ENCODE measurements at regions not wholly inside any gene's neighbourhood (a gene's known extent, or its start where the extent isn't known, plus 50 kb on each side); places are given as distances from the start of the nearest gene placed in this dataset.

DNA sequence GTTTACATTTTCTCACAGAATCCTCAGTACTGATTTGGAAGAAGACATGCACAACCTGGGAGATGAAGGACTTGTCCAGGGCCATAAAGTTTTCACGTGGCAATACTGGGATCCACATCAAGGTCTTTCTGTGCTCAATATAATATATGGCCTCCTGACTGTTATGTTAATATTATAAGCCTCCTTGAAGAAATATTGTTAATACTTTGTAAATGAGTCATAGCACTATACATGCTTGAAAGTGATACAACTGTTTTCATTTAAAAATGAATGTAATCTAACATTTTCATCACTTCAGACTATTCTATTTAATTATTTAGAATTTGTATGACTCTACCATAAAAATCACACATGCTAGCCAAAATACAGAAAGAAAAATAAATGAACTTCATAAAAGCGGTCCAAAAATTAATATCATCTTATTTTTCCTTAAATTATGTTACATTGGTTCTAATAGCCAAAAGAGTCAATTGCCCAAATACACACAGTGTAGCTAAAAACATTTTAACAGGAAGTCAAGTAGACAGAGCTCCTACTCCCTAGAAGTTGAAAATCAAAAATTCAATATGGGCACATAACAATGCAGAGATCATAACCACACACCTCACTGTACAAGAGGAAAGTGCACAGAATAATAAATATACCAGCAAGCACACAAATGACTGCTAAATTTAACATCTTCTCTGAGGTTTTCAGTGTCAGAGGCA is 188.0 kb upstream of the HDDC2 start:
- in situ Hi-C loops (cut with HindIII; ENCODE audit: low sequenced_read_pairs) = no loop called here

DNA sequence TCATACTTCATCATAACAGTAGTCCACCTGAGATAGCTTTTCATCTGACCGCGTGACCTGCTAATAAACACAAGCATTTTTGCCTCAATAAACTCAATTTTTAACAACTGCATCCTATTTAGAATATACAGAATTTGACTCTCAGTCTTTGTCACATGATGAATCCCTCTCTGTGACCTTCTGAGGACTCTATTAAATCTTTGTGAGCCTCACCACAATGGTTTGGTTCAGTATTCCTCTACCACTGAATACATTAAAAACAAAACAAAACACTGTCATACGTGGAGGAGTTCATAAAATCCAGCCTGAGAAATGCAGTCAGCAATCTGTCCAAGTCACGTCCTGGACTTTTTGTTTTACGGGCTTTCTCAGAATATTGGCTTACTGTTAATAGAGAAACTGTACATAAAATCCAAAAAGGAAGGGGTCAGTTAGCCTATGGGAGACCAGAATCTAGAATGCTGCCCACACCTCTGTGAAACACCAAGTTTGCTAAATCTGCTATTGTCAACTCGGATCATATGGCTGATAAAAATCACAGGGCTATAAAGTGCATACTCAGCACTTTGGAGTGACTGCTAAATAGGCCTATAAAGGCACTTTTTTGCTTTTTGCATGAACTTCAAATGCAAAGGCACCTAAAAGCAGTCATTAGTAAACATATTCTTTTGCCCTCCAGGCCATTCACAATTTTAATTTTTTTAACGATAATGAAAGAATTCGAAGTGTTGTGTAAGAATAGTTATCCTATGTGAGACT is 190.3 kb upstream of the HDDC2 start:
- in situ Hi-C loops (cut with HindIII; ENCODE audit: low sequenced_read_pairs) = no loop called here

DNA sequence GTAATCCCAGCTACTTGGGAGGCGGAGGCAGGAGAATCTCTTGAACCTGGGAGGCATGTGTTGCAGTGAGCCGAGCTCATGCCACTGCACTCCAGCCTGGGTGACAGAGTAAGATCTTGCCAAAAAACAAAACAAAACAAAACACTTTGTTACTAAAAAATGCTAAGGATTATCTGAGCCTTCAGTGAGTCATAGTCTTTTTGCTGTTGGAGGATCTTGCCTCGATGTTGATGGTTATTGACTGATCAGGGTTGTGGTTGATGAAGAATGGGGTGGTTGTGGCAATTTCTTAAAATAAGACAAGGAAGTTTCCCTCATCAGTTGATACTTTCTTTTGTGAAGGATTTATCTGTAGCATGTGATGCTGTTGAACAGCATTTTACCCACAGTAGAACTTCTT is 196.8 kb upstream of the HDDC2 start:
- in situ Hi-C loops (cut with HindIII; ENCODE audit: low sequenced_read_pairs) = no loop called here

DNA sequence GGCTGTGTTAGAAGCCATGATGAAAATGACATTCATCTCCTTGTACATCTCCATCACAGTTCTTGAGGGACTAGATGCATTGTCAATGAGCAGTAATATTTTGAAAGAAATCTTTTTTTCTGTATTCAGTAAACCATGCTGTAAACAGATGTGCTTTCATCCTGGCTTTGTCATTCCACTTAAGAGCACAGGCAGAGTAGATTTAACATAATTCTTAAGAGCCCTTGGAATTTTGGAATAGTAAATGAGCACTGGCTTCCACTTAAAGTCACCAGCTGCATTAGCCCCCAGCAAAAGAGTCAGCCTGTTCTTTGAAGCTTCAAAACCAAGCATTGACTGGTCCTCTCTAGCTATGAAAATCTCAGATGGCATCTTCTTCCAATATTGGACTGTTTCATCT is 197.8 kb upstream of the HDDC2 start:
- in situ Hi-C loops (cut with HindIII; ENCODE audit: low sequenced_read_pairs) = no loop called here

DNA sequence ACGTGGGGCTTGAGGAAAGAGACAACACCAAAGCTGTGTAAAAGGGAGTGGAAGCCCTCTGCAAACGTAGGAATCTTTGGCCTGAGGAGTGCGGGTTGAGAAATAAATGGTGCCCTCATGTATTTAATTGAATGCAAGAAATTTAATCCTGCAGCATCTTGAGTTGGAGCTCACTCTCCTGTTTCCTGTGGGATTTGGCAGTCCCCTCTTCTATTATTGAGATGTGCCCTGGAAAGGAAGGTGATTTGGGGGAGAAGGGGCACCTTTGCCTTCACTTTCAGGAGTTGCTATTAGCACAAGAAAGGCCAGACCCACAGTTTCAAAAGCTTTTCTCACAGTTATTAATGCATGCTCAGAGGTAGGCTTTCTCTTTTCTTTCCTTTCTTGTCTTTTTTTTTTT is 201.4 kb upstream of the HDDC2 start:
- in situ Hi-C loops (cut with HindIII; ENCODE audit: low sequenced_read_pairs) = no loop called here

DNA sequence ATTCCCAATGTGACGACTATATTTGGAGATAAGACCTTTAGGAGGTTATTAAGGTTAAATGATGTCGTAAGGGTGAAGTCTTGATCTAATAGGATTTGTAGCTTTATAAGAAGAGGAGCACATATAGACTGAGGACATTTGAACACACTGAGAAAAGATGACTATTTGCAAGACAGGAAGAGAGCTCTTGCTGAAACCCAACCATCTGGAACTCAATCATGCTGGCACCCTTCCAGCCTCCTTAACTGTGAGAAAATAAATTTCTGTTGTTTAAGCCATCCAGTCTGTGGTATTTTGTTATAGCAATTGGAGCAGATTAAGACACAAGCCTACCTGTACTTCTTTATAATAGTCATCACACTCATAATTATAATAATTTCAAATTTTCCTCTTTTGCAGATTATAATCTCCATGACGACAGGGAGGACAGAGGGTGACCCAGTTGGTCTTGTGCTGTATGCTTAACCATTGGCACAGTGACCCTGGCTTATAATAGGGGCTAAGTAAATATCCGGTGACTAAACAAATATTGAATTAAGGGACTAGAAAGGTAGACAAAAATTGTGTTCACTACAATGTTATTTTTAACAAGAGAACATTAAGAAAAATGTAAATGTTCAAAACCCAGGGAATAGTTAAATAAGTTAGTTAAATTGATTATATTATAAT is 206.4 kb upstream of the HDDC2 start:
- in situ Hi-C loops (cut with HindIII; ENCODE audit: low sequenced_read_pairs) = no loop called here

DNA sequence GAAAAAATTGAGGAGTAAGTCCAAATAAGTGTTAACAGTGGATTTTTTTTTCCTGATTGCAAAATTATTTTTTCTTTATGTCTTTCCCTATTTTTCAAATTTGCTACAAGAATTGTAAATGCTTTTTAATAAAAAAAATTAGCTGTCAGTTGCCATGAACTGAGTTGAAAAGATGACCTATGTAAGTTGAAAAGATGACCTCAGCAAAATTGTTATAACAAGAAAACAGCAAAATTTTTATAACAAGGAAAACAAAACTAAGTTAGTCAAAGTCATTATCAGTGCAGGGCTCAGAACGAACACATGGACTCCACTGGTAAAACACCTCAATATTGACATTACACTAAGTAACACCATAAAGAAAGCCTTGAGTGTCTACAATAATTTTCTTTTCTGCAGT is 207.0 kb upstream of the HDDC2 start:
- in situ Hi-C loops (cut with HindIII; ENCODE audit: low sequenced_read_pairs) = no loop called here

DNA sequence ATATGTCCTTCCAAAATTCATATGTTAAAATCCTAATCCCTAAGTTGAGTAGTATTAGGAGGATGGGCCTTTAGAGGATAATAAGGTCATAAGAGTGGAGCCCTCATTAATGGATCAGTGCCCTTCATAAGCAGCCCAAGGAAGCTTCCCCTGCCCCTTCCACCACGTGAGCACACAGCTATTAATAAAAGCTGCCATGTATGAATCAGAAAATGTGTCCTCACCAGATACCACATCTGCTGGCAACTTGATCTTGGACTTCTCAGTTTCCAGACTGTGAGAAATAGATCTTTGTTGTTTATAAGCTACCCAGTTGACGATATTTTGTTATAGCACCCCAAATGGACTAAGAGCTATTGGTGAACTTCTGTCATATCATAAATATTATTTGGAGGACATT is 207.7 kb upstream of the HDDC2 start:
- in situ Hi-C loops (cut with HindIII; ENCODE audit: low sequenced_read_pairs) = no loop called here

DNA sequence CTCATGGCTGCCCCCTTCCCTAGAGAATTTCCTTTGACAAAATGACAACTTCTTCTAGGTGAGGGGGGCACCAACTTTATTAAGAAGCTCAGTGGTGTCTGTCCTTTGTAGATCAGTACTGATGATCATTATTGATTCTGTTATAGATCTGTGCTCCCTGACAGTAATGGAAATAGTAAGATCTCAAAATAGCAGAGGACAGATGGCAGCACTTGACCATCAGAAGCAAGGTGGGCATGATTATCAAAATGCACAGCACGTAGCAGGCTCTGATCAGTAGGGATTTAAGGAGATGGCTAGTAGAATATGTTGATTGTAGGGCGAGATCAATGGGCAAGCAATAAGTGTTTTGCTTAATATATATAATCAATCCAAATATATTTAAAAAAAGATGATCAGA is 208.6 kb upstream of the HDDC2 start:
- in situ Hi-C loops (cut with HindIII; ENCODE audit: low sequenced_read_pairs) = no loop called here

DNA sequence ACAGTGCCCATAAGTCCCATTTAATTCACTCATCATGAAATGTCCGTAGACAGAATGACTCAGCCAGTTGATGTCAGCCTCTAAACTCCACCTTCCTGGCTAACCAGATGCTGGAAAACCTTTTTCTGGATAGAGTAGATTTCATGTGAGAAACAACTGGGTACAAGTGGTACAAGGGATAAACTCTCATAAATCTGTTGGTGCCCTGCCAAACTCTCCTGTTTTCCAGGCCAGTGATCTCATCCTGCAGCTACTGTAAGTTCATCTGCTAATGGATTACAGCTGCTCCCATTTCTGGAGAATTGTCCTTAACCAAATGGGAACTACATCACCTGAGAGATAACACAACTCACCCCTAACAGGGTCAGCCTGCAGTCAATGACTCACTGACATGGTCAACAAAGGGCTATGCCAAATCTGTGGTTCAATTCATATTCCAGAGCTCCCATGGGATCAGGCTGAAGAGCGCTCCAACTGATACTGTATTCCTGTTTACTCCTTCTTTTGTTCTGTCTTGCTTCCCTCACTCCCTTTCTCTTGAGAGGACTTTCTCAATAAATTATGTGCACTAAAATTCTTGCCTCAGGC is 210.1 kb upstream of the HDDC2 start:
- in situ Hi-C loops (cut with HindIII; ENCODE audit: low sequenced_read_pairs) = no loop called here

DNA sequence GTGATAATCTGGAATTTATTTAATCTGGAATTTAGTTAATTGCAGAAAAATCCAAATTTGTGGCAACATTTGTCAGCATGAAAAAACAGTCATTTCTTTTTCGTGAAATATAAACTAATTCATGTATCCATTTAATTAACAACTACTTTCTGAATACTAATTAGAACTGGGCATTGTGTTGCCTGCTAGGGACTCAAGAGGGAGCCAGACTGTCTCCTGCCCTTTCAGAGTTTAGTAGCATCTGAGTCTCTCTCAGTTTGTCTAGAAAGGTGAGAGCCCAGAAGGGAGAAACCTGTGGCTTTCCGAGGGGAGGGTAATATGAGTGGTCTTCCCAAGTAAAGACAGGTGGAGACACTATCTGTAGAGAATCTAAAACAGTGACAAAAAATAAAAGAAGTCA is 210.9 kb upstream of the HDDC2 start:
- in situ Hi-C loops (cut with HindIII; ENCODE audit: low sequenced_read_pairs) = no loop called here

DNA sequence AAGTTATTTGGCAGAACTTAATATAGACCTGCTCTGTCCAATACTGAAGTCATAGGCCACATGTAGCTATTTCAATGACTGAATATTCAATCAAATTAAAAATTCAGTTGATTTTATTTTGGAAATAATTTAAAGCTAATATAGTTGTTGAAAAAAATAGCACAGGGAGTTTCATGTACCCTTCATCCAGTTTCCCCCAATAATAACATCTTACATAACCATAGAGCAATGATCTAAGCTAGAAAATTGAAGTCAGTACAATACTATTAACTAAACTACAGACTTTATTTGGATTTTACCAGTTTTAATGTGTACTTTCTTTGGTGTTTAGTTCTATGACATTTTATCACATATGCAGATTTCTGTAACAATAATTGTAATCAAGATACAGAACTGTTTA is 212.2 kb upstream of the HDDC2 start:
- in situ Hi-C loops (cut with HindIII; ENCODE audit: low sequenced_read_pairs) = no loop called here

DNA sequence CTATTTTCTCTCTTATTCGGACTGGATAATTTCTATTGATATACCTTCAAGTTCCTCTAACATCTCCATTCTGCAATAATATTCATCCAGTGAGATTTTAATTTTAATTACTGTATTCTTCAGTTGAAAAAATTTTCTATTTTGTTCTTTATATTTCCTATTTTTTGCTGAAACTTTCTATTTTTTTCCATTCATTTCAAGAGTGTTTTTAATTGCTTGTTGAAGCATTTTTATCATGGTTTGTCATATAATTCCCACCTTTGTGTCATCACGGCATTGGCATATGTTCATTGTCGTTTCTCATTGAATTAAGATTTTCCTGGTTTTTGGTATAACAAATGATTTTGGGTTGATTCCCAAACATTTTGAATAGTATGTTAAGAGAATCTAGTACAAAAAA is 214.9 kb upstream of the HDDC2 start:
- in situ Hi-C loops (cut with HindIII; ENCODE audit: low sequenced_read_pairs) = no loop called here

DNA sequence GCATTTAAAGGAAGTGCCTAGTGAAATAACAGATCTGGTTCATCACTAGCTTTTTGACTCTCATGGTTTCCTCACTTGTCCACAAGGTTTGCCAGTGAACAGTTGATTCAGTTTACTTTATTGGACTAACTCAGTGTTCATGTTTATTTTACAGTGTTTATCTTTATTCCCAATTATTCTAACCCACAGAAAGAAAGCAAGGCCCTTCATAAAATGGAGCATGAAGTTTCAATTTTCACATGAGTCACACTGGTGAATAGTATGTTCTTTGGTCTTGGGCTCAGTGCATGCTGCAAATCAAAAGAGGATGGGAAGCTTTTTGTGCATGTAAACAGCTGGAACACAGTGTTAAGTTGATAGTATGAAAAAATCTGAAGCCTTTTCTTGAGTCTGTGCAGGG is 217.6 kb upstream of the HDDC2 start:
- in situ Hi-C loops (cut with HindIII; ENCODE audit: low sequenced_read_pairs) = no loop called here

DNA sequence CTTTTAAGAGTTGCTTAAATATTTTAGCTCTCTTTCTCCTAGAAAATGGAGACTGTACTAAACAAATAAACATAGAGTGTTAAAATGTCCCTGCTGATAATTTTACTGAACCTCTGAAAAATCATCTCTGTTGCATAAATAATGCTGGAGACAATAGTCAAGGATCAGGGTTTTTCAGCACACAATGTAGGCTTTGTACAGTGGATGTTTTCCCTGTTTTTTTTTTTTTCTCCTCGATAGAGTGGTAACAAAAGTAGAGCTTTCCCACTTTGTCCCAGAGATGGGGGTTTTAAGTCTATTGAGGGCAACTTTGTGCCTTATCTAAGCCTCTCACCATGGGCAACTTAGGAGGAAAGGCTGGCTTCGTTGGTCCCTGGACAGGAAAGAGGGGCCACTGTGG is 222.6 kb upstream of the HDDC2 start:
- in situ Hi-C loops (cut with HindIII; ENCODE audit: low sequenced_read_pairs) = no loop called here

DNA sequence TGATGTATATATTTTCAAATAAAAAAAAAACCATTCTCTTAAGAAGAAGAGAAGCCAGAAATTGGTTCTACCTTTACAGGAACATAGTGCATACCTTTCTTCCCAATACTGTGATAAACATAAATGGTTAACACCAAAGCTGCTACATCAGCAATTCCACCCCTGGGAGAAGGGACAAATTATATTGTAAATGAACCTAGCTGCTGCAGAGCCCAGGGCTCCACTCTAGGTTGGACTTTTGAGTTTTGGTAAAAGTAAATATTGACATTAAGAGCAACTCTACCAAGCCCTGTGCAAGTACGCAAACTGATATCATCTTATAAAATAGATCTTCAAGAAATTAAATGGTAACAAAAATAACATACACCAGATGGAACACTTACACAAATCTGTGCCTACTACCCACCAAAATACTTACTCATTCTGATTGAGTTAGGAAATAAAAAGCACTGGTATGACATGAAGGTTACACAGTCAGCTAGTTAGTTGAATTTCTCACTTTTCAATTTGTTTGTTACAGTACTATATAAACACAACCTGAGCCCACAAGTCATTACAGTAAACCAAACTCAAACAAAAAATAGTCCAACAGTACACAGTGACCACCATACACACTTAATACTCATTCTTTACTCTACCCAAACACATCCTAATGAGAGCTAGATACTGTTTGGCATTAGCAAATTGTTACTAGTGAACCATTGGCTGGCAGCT is 223.3 kb upstream of the HEY2 start:
- in situ Hi-C loops (cut with HindIII; ENCODE audit: low sequenced_read_pairs) = no loop called here

DNA sequence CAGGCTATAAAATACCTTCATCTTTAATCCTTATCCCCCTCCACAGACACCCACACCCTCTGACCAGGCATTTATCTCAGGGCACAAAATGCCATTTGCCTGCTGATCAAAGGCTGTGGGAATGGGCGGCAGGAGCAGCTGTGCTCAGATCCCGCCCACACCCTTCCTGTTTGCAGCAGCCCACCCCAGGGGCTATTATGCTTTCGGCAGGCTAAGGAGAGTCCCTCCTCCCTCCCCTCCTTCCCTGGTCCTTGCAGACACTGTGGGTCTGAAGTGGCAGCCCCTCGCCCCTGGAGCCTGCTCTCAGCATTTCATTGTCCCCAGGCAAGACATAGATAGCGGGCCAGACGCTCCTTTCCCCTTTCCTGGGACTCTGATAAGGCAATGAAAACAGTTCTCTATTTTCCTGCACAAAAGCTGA is 220.8 kb upstream of the HEY2 start:
- in situ Hi-C loops (cut with HindIII; ENCODE audit: low sequenced_read_pairs) = no loop called here

DNA sequence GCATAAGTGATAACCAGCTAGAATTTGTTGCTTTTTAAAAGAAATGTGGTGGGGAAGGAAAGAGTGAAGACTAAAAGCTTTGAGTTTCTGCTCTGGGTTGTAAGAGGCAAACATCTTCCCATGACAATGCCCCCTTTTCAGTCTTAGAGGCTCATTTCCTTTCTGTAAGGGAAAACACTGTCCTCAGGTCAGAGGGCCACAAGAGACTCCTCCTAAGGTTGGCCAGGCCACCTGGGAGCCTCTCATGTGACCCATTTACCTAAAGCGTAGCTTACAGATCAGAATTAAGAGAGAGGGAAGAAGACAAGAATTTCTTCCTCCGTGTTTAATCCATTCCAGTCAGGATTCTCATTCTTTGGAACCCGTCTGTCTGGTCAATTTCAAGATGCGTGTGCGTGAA is 220.4 kb upstream of the HEY2 start:
- in situ Hi-C loops (cut with HindIII; ENCODE audit: low sequenced_read_pairs) = no loop called here

DNA sequence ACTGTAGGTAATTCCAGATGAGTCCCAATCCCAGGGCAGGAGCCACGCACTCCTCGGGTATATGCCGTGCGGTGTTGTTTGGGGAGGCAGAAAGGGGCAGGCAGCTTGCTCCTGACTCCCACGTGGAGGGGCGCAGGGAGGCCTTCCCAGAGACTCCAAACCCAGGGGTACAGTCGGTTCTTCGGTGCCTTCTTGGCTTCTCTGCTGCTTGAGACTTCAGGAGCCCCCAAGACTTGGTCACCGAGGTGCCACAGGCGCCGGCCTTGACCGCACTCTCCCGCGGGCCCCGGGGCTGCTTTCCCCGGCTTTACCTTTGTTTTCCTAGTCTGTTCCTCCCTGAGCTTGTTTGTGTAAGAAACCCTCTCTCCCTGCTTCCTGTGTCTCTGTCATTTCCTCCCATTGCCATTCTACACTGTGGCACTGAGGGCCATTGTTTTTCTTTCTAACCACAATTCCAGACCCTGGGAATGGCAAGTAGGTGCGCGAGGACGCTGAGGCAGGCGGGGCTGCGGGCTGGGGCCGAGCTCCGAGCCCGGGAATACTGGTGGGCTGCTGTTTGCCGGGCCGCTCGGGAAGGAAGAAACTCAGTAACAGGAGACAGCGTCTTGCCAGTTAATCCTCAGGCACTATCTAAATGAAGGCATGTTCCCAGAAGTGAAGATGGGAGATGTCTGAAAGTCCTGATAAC is 215.6 kb upstream of the HEY2 start:
- in situ Hi-C loops (cut with HindIII; ENCODE audit: low sequenced_read_pairs) = no loop called here

DNA sequence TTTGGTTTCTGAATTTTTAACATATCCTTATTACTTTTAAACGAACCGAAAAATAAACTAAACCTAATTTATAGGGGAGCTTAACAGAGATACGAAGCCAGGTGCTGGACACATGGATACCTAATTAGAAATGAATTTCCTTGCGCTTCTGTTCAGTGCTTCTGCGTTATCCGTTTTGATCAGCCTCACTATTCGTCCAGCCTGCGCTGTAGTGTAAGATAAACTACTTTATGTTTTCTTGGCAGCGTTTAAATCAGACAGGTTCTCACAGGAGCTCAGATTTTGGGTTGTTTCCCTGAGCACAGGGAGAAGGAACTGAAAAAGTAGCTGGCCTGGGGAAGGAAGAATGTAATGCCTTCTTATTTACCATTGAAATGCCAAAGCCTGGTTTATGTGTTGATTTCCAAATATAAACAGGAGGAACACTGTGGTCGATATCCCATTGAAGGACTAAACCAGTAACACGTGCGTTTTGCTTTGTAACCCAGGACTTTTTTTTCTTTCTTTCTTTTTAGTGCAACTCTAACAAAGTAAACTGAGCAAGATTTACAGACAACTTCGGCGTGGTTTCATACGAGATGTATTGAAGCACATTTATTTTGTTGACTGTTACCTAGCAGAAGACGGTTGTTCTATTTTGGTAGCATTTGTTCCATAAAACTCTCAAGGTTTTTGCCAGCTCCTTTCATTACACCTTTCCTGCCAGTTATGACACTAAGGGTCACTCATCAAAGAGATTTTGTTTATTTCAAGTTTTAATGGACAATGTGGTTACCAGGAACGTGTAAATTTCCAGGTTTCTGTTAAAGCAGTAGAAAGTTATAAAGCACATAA is 214.8 kb upstream of the HEY2 start:
- in situ Hi-C loops (cut with HindIII; ENCODE audit: low sequenced_read_pairs) = no loop called here
